Glomerular visceral epithelial cell (primary cell): ENCODE measurements at regions not wholly inside any gene's neighbourhood (a gene's known extent, or its start where the extent isn't known, plus 50 kb on each side); places are given as distances from the start of the nearest gene placed in this dataset.
A peak's percentile ranks its signal among the peaks of the same experiment; 100 is the strongest.

ENCODE experiments used
- DNase-seq: peaks from one replicate; pipeline ENCODE4 v3.0.0-alpha.2; 2016; ENCODE audit errors: extremely low spot score

- no peak for DNase-seq
Observed at GRCh38 chr6:108778421-108779186, 69.6 kb upstream of the ARMC2 start.

GRCh38 chr6:108779536-108780275, 68.5 kb upstream of the ARMC2 start:
- DNase-seq: no peak

GRCh38 chr6:108780784-108781183, 67.4 kb upstream of the ARMC2 start:
- DNase-seq: no peak

GRCh38 chr6:108781419-108782100, 66.7 kb upstream of the ARMC2 start:
- DNase-seq: no peak

GRCh38 chr6:108782179-108783041, 65.8 kb upstream of the ARMC2 start:
- peak; percentile 84 for DNase-seq

GRCh38 chr6:108785653-108786052, 62.6 kb upstream of the ARMC2 start:
- DNase-seq: no peak

GRCh38 chr6:108788416-108788815, 59.8 kb upstream of the ARMC2 start:
- DNase-seq: no peak

GRCh38 chr6:108789475-108789874, 58.7 kb upstream of the ARMC2 start:
- no peak for DNase-seq

GRCh38 chr6:108791700-108792099, 56.5 kb upstream of the ARMC2 start:
- no peak for DNase-seq

GRCh38 chr6:108793516-108794251, 54.5 kb upstream of the ARMC2 start:
- no peak for DNase-seq

GRCh38 chr6:108795122-108795521, 53.1 kb upstream of the ARMC2 start:
- DNase-seq: no peak

- DNase-seq: no peak
Observed at GRCh38 chr6:108795814-108796213, 52.4 kb upstream of the ARMC2 start.

GRCh38 chr6:108796875-108797274, 51.3 kb upstream of the ARMC2 start:
- no peak for DNase-seq

GRCh38 chr6:108797951-108798669, 50.1 kb upstream of the ARMC2 start:
- DNase-seq: peak; percentile 94
